ENCODE measurements at regions not wholly inside any gene's neighbourhood (a gene's known extent, or its start where the extent isn't known, plus 50 kb on each side); places are given as distances from the start of the nearest gene placed in this dataset.

DNA sequence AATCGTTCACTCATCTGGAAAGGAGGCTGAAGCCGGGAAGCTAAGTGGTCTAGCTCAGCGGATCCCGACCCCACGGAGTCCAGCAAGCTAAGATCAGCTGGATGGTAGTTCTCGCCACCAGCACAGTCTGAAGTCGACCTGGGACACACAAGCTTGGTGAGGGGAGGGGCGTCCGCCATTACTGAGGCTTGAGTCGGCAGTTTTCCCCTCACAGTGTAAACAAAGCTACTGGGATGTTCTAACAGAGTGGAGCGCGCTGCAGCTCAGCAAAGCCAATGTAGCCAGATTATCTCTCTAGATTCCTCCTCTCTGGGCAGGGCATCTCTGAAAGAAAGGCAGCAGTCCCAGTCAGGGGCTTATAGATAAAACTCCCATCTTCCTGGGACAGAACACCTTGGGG, 555.4 kb downstream of the BCOR start:
- Histone ChIP-seq H3K4me2 (ENCODE audit: low read length) (no peak overlapping the region), H3K27ac (ENCODE audit: low read depth, low read length) (no peak overlapping the region), H2AFZ (ENCODE audit: low read depth, low read length, poor library complexity, severe bottlenecking) (no peak overlapping the region), H4K20me1 (ENCODE audit: insufficient read depth) (no peaks in the 10 kb centered on the region), H3K4me1 (ENCODE audit: control insufficient read depth in 1 of 2, insufficient read depth in 2 of 2, low read length in 2 of 2) (no peaks in the 10 kb centered on the region), H3K9me3 (ENCODE audit: control insufficient read depth in 1 of 2, insufficient read depth in 1 of 2, low read depth in 1 of 2, low read length in 2 of 2) (no peaks in the 10 kb centered on the region), H3K79me2 (ENCODE audit: insufficient read depth, low read length) (no peaks in the 10 kb centered on the region), H3K36me3 (ENCODE audit: control insufficient read depth in 1 of 2, insufficient read depth in 2 of 2, low read length in 2 of 2) (no peaks in the 10 kb centered on the region), H3K27me3 (ENCODE audit: insufficient read depth, low read length) (peaks cover 5% of the 10 kb centered on the region; the same call in 1 of the 2 replicates), H3K9ac (ENCODE audit: low read length) (no peak overlapping the region), H3K9me2 (ENCODE audit: insufficient read depth) (no peaks in the 10 kb centered on the region), H3K4me3 (replicated peaks in 1 of 2; ENCODE audit: low read depth in 1 of 2, low read length in 2 of 2) (no peak overlapping the region)
- no peak for DNase-seq (ENCODE audit: low read depth, low spot score)
- no TSS peak for BruUV-seq (replicated peaks)
- TF ChIP-seq, protein P1, sequence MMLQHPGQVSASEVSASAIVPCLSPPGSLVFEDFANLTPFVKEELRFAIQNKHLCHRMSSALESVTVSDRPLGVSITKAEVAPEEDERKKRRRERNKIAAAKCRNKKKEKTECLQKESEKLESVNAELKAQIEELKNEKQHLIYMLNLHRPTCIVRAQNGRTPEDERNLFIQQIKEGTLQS (IDR thresholded peaks at IDR 0.05) = no peak
- no peak for TF ChIP-seq EZH2 (IDR thresholded peaks at IDR 0.05)
- no peak for TF ChIP-seq RAD21 (IDR thresholded peaks at IDR 0.05; ENCODE audit: low read depth)
- TF ChIP-seq TCF7L2 (IDR thresholded peaks at IDR 0.05; ENCODE audit: borderline replicate concordance, extremely low read depth, insufficient read depth, insufficient read length) = no peak
- TF ChIP-seq EZH2phosphoT487 (IDR thresholded peaks at IDR 0.05; ENCODE audit: borderline replicate concordance) = no peak
- TF ChIP-seq POLR2AphosphoS5 (IDR thresholded peaks at IDR 0.05; ENCODE audit: low read depth, low read length) = no peak
- no peak for TF ChIP-seq JUND (IDR thresholded peaks at IDR 0.05)
- no peak for TF ChIP-seq CEBPB (IDR thresholded peaks at IDR 0.05; ENCODE audit: low read depth)
- TF ChIP-seq SP1 (IDR thresholded peaks at IDR 0.05; ENCODE audit: low read depth) = no peak
- TF ChIP-seq ELF1 (IDR thresholded peaks at IDR 0.05; ENCODE audit: borderline replicate concordance, low read depth) = no peak
- no peak for TF ChIP-seq ZNF274 (IDR thresholded peaks at IDR 0.05; ENCODE audit: low read depth, low read length)
- TF ChIP-seq, protein P2, sequence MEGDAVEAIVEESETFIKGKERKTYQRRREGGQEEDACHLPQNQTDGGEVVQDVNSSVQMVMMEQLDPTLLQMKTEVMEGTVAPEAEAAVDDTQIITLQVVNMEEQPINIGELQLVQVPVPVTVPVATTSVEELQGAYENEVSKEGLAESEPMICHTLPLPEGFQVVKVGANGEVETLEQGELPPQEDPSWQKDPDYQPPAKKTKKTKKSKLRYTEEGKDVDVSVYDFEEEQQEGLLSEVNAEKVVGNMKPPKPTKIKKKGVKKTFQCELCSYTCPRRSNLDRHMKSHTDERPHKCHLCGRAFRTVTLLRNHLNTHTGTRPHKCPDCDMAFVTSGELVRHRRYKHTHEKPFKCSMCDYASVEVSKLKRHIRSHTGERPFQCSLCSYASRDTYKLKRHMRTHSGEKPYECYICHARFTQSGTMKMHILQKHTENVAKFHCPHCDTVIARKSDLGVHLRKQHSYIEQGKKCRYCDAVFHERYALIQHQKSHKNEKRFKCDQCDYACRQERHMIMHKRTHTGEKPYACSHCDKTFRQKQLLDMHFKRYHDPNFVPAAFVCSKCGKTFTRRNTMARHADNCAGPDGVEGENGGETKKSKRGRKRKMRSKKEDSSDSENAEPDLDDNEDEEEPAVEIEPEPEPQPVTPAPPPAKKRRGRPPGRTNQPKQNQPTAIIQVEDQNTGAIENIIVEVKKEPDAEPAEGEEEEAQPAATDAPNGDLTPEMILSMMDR (IDR thresholded peaks at IDR 0.05 in 2 of 3, conservative IDR thresholded peaks at IDR 0.05 in 1 of 3; ENCODE audit: borderline replicate concordance in 1 of 3, insufficient read depth in 1 of 3, low read depth in 2 of 3, low read length in 2 of 3) = no peak
- TF ChIP-seq SIN3A (IDR thresholded peaks at IDR 0.05; ENCODE audit: low read depth) = no peak
- no peak for TF ChIP-seq REST (IDR thresholded peaks at IDR 0.05; ENCODE audit: low read depth)
- no peak for TF ChIP-seq CBX3 (IDR thresholded peaks at IDR 0.05; ENCODE audit: low read depth)
- no peak for TF ChIP-seq FOSL1 (IDR thresholded peaks at IDR 0.05; ENCODE audit: low read depth)
- no peak for TF ChIP-seq POLR2A (IDR thresholded peaks at IDR 0.05; ENCODE audit: borderline replicate concordance, extremely low read depth, insufficient read depth, insufficient read length)
- TF ChIP-seq ZFX (IDR thresholded peaks at IDR 0.05) = no peak
- RAD21 ChIA-PET (ENCODE audit: low non-redundant PET in 1 of 2, low total read pairs in 2 of 2, uncharacterized antibody in 2 of 2, unreplicated experiment in 2 of 2) = no interaction called here
- ATAC-seq = no peak
- CTCF ChIA-PET = no interaction called here
- POLR2A ChIA-PET = no interaction called here
- intact Hi-C loops (cut with micrococcal nuclease) = no loop called here

Measured in HCT116 (cell line).